Neutrophil (primary cell): ENCODE measurements at regions not wholly inside any gene's neighbourhood (a gene's known extent, or its start where the extent isn't known, plus 50 kb on each side); places are given as distances from the start of the nearest gene placed in this dataset.

Source experiments
- H3K27ac ChIP-seq: fragments of 200-600 bp; sonication (generic); 2 replicates; pipeline ENCODE4 v1.5.1; 2016; ENCODE audit warnings: mild to moderate bottlenecking, moderate library complexity
- H3K27me3 ChIP-seq: fragments of 200-600 bp; sonication (generic); 2 replicates; pipeline ENCODE4 v1.6.0; 2016; ENCODE audit warnings: mild to moderate bottlenecking
- H3K36me3 ChIP-seq: fragments of 200-600 bp; sonication (generic); 2 replicates; pipeline ENCODE4 v1.5.1; 2017
- H3K4me1 ChIP-seq, 2 experiments: fragments of 200-600 bp in 1 of 2; sonication (generic) in 1 of 2; 1 replicate in 1 of 2; 2 replicates in 1 of 2; pipeline versions ENCODE4 v1.5.1 to v1.6.1; 2013 to 2016; ENCODE audit warnings: low read depth in 1 of 2, low read length in 1 of 2, mild to moderate bottlenecking in 1 of 2, moderate library complexity in 1 of 2; ENCODE audit not compliant: control insufficient read depth in 1 of 2, insufficient read depth in 1 of 2
- H3K4me3 ChIP-seq, 2 experiments: fragments of 200-600 bp in 1 of 2; sonication (generic) in 1 of 2; 1 replicate in 1 of 2; 2 replicates in 1 of 2; pipeline ENCODE4 v1.5.1; 2013 to 2016; ENCODE audit warnings: low read depth in 1 of 2, low read length in 1 of 2, mild to moderate bottlenecking in 1 of 2, moderate library complexity in 1 of 2
- H3K9me3 ChIP-seq: fragments of 200-600 bp; sonication (generic); 2 replicates; pipeline ENCODE4 v1.5.1; 2016
- CTCF ChIP-seq: fragments of 200-600 bp; sonication (generic); IDR thresholded peaks from 2 replicates; pipeline ENCODE4 v1.5.1; 2016; ENCODE audit warnings: antibody characterized with exemption

DNA sequence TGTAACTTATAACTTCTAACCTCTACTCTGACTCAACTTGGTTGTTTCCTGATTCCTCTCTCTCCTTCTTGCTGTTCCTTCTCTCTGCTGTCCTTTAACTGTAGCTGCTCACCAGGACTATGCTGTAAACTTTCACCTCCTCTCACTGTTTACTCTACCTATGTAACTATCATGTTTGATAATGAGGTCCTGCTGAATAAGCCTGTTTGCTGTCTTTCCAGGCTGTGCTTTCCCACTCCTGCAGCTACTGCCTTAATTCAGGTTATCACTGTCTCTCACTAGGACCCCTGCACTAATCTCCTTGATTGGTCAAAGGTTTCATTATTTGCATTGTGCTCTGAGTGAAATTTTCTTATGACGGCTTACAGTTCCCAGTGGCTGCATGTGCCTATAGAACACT, 633.9 kb upstream of the PTBP2 start:
- Histone ChIP-seq H3K27me3 (no peaks in the 10 kb centered on the region), H3K4me1 (no peaks in the 10 kb centered on the region), H3K27ac (no peak overlapping the region), H3K9me3 (no peaks in the 10 kb centered on the region), H3K4me3 (no peak overlapping the region), H3K36me3 (no peaks in the 10 kb centered on the region)
- no peak for TF ChIP-seq CTCF

- no peak for TF ChIP-seq CTCF
- Histone ChIP-seq H3K27ac (no peak overlapping the region), H3K27me3 (no peaks in the 10 kb centered on the region), H3K4me3 (no peak overlapping the region), H3K4me1 (no peaks in the 10 kb centered on the region), H3K9me3 (no peaks in the 10 kb centered on the region), H3K36me3 (no peaks in the 10 kb centered on the region)
These were observed 631.5 kb upstream of the PTBP2 start for GRCh38 chr1:96090134-96090533.

DNA sequence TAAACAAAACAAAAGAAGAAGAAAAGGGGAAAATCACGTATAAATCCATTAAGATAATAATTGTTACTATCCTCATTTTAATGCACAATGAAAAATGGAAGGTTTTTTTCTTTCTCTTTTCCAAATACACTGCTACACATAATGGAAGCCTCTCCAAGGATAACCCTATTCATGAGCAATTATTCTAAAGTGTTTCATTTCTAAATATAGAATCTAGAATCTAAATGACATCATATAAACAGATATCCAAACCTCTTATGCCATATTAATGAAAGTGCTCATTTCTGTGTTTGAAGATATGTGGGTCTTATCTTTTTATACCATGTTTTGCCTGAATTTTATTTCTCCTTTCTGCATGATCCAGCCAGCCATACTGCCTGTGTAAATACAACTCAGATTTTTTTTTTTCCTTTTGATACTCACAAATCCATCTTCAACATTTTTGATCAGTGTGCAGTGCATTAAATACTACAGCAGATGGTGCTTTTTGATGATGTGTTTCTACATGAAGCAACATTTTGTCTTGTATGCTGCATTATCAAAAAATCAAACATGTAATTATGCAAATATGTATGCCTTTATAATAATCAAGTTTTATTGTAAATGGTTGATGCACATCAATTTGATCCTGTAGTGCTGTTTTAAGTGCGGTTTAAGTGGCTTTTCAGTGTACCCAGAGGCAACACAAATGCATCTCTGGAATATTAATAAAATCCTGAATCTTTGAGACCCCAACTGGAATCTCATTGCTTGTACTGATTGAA, 625.6 kb upstream of the PTBP2 start:
- Histone ChIP-seq H3K27me3 (no peaks in the 10 kb centered on the region), H3K4me1 (no peaks in the 10 kb centered on the region), H3K27ac (no peak overlapping the region), H3K36me3 (no peaks in the 10 kb centered on the region), H3K4me3 (no peak overlapping the region), H3K9me3 (no peaks in the 10 kb centered on the region)
- no peak for TF ChIP-seq CTCF

GRCh38 chr1:96096613-96097321, 624.8 kb upstream of the PTBP2 start:
- TF ChIP-seq CTCF, result no peak
- Histone ChIP-seq H3K9me3 (no peaks in the 10 kb centered on the region), H3K27ac (no peak overlapping the region), H3K4me1 (no peaks in the 10 kb centered on the region), H3K4me3 (no peak overlapping the region), H3K27me3 (no peaks in the 10 kb centered on the region), H3K36me3 (no peaks in the 10 kb centered on the region)

DNA sequence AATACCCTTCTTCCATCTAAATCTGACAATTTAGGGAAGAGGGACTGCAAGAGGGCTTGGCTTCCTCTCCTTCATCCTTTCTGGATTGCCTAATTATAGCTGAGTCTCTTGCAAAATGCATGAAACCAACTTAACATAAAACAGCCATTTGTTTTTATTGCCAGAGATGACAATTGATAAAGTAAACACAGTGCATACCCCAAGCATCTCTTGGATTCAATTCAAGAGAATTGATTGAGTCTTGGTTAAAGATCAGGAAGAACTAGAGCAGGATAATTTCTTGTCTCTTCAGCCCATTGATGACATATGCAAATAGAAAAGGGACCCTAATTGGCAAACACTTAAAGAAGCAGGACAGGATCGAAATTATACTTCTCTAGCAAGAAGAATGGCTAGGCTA, 617.1 kb upstream of the PTBP2 start:
- Histone ChIP-seq H3K4me1 (no peaks in the 10 kb centered on the region), H3K36me3 (no peaks in the 10 kb centered on the region), H3K27ac (no peak overlapping the region), H3K4me3 (no peak overlapping the region), H3K27me3 (no peaks in the 10 kb centered on the region), H3K9me3 (no peaks in the 10 kb centered on the region)
- TF ChIP-seq CTCF, result no peak
